Mesenchymal stem cell (in vitro differentiated cells and primary cell): ENCODE measurements at regions not wholly inside any gene's neighbourhood (a gene's known extent, or its start where the extent isn't known, plus 50 kb on each side); places are given as distances from the start of the nearest gene placed in this dataset.

Experiments used
- DNase-seq: peaks from one replicate; pipeline ENCODE4 v3.0.0-alpha.2; 2013
- H2AFZ ChIP-seq: one replicate; pipeline ENCODE4 v1.6.1; 2013; ENCODE audit warnings: low read depth, mild to moderate bottlenecking, control low read depth, inconsistent platforms, low read length, moderate library complexity
- H2AK5ac ChIP-seq: 2 replicates; pipeline ENCODE4 v1.6.1; 2013; ENCODE audit warnings: low read length, moderate library complexity, mild to moderate bottlenecking, inconsistent platforms; ENCODE audit not compliant: severe bottlenecking
- H2BK120ac ChIP-seq: one replicate; pipeline ENCODE4 v1.6.1; 2013; ENCODE audit warnings: low read depth, mild to moderate bottlenecking, inconsistent platforms, low read length, moderate library complexity
- H2BK12ac ChIP-seq, 2 experiments: one replicate each; pipeline ENCODE4 v1.6.1; 2013; ENCODE audit warnings: inconsistent platforms in 2 of 2, low read length in 2 of 2, mild to moderate bottlenecking in 2 of 2, moderate library complexity in 2 of 2, control low read depth in 1 of 2
- H2BK15ac ChIP-seq: one replicate; pipeline ENCODE4 v1.6.1; 2013; ENCODE audit warnings: mild to moderate bottlenecking, low read depth, inconsistent platforms; ENCODE audit not compliant: poor library complexity, severe bottlenecking
- H2BK5ac ChIP-seq: 2 replicates; pipeline ENCODE4 v1.6.1; 2013; ENCODE audit warnings: low read depth, mild to moderate bottlenecking, low read length, control low read depth, inconsistent platforms; ENCODE audit not compliant: poor library complexity, severe bottlenecking
- H3K14ac ChIP-seq, 2 experiments: one replicate each; pipeline ENCODE4 v1.6.1; 2013; ENCODE audit warnings: inconsistent platforms in 2 of 2, low read length in 2 of 2, control low read depth in 1 of 2, mild to moderate bottlenecking in 1 of 2, moderate library complexity in 1 of 2
- H3K18ac ChIP-seq, 2 experiments: one replicate each; pipeline ENCODE4 v1.6.1; 2013; ENCODE audit warnings: inconsistent platforms in 2 of 2, low read length in 2 of 2, control low read depth in 1 of 2, low read depth in 1 of 2, mild to moderate bottlenecking in 1 of 2
- H3K23ac ChIP-seq, 2 experiments: one replicate each; pipeline ENCODE4 v1.6.1; 2013; ENCODE audit warnings: inconsistent platforms in 2 of 2, low read length in 2 of 2, mild to moderate bottlenecking in 2 of 2, moderate library complexity in 2 of 2, control low read depth in 1 of 2
- H3K27ac ChIP-seq: 2 replicates; pipeline ENCODE4 v1.5.1; 2013; ENCODE audit warnings: mild to moderate bottlenecking, moderate library complexity, low read length, control low read depth, inconsistent platforms; ENCODE audit not compliant: poor library complexity, severe bottlenecking
- H3K27me3 ChIP-seq, 2 experiments: 2 replicates each; pipeline versions ENCODE4 v1.6.1 to v1.7.0; 2013; ENCODE audit warnings: low read length in 2 of 2, mild to moderate bottlenecking in 2 of 2, moderate library complexity in 2 of 2, control low read depth in 1 of 2, inconsistent platforms in 1 of 2; ENCODE audit not compliant: control insufficient read depth in 1 of 2, insufficient read depth in 1 of 2
- H3K36me3 ChIP-seq, 2 experiments: 2 replicates each; pipeline versions ENCODE4 v1.6.1 to v1.7.0; 2013; ENCODE audit warnings: low read length in 2 of 2, control low read depth in 1 of 2, inconsistent platforms in 1 of 2, low read depth in 1 of 2, mild to moderate bottlenecking in 1 of 2; ENCODE audit not compliant: insufficient read depth in 2 of 2, control insufficient read depth in 1 of 2
- H3K4ac ChIP-seq, 2 experiments: one replicate each; pipeline ENCODE4 v1.6.1; 2013; ENCODE audit warnings: inconsistent platforms in 2 of 2, low read length in 2 of 2, mild to moderate bottlenecking in 2 of 2, moderate library complexity in 2 of 2, control low read depth in 1 of 2, low read depth in 1 of 2
- H3K4me1 ChIP-seq: 2 replicates; pipeline ENCODE4 v1.6.1; 2013; ENCODE audit warnings: low read depth, low read length, control low read depth; ENCODE audit not compliant: control insufficient read depth, insufficient read depth
- H3K4me2 ChIP-seq: 2 replicates; pipeline ENCODE4 v1.6.1; 2013; ENCODE audit warnings: low read length, mild to moderate bottlenecking, inconsistent platforms; ENCODE audit not compliant: poor library complexity, severe bottlenecking
- H3K4me3 ChIP-seq, 2 experiments: 2 replicates each; pipeline versions ENCODE4 v1.5.1 to v1.7.0; 2013; ENCODE audit warnings: low read length in 2 of 2, mild to moderate bottlenecking in 2 of 2, control low read depth in 1 of 2, low read depth in 1 of 2; ENCODE audit not compliant: insufficient read depth in 1 of 2
- H3K79me1 ChIP-seq: replicated peaks from 2 replicates; pipeline ENCODE4 v1.6.1; 2013; ENCODE audit warnings: mild to moderate bottlenecking, control low read depth, low read length, inconsistent platforms; ENCODE audit not compliant: poor library complexity, severe bottlenecking
- H3K9ac ChIP-seq: 2 replicates; pipeline ENCODE4 v1.7.0; 2013; ENCODE audit warnings: mild to moderate bottlenecking, low read length, moderate library complexity
- H3K9me3 ChIP-seq: 2 replicates; pipeline ENCODE4 v1.7.0; 2013; ENCODE audit warnings: mild to moderate bottlenecking, low read length; ENCODE audit not compliant: control insufficient read depth
- H4K8ac ChIP-seq: one replicate; pipeline ENCODE4 v1.6.1; 2013; ENCODE audit warnings: inconsistent platforms, mild to moderate bottlenecking, low read length, moderate library complexity
- H4K91ac ChIP-seq: one replicate; pipeline ENCODE4 v1.6.1; 2013; ENCODE audit warnings: mild to moderate bottlenecking, low read length, inconsistent platforms
- WGBS: methylation state at CpG from one replicate; pipeline ENCODE4 v1.1.7; 2013; ENCODE audit warnings: mixed read lengths; 5-methylcytosine and 5-hydroxymethylcytosine counted together

- no peak overlapping the region for H3K23ac ChIP-seq
- no peak overlapping the region for H3K4me3 ChIP-seq
- H2AK5ac ChIP-seq: no peak overlapping the region
- no peak overlapping the region for H2BK5ac ChIP-seq
- peak; percentile 55 for DNase-seq
- H2AFZ ChIP-seq: no peak overlapping the region
- H4K91ac ChIP-seq: no peak overlapping the region
- no peaks in the 10 kb centered on the region for H3K27me3 ChIP-seq
- no peak overlapping the region for H3K27ac ChIP-seq
- no peaks in the 10 kb centered on the region for H3K36me3 ChIP-seq
- no peaks in the 10 kb centered on the region for H3K4me1 ChIP-seq
- no peak overlapping the region for H3K4me2 ChIP-seq
- H3K79me1 ChIP-seq: no peaks in the 10 kb centered on the region
- H3K14ac ChIP-seq: no peak overlapping the region
- H3K18ac ChIP-seq: no peak overlapping the region
- H4K8ac ChIP-seq: no peak overlapping the region
- no peak overlapping the region for H3K4ac ChIP-seq
- no CpG with 5 or more reads among the region's 1 CpG for whole genome bisulfite sequencing
- H3K9ac ChIP-seq: no peak overlapping the region
- H2BK15ac ChIP-seq: no peak overlapping the region
- H2BK120ac ChIP-seq: no peak overlapping the region
- no peaks in the 10 kb centered on the region for H3K9me3 ChIP-seq
- no peak overlapping the region for H2BK12ac ChIP-seq
These were observed 105.3 kb upstream of the BMP5 start for GRCh38 chr6:55980627-55981211.

DNA sequence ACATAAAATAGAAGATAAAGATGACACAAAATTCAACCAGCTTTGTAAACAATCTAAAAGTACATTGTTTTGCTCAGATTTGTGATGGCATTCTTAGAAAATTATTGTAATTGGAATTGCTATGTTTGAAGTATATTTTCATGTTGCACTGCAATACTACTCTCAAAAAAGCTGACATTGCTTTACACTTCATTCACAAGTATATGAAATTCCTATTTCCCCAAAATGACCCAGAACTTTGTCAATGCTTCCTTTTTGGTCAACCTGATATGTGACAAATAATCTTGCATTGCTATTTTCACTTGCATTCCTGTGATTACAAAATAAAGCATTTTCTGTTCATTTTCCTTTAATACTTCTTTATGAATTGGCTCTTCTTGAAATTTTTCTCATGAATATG is 104.1 kb upstream of the BMP5 start:
- no peak overlapping the region for H2BK12ac ChIP-seq
- no peak overlapping the region for H3K4me3 ChIP-seq
- H2BK120ac ChIP-seq: no peak overlapping the region

GRCh38 chr6:55977959-55978665 is 102.7 kb upstream of the BMP5 start:
- Histone ChIP-seq H3K9me3 (no peaks in the 10 kb centered on the region), H3K4ac (no peak overlapping the region), H3K4me1 (no peaks in the 10 kb centered on the region), H3K23ac (no peak overlapping the region), H3K27ac (no peak overlapping the region), H2BK120ac (no peak overlapping the region), H2BK5ac (no peak overlapping the region), H4K8ac (no peak overlapping the region), H3K9ac (no peak overlapping the region), H2BK12ac (no peak overlapping the region), H3K14ac (no peak overlapping the region), H3K36me3 (no peaks in the 10 kb centered on the region), H2AK5ac (no peak overlapping the region), H4K91ac (no peak overlapping the region), H3K27me3 (no peaks in the 10 kb centered on the region), H3K79me1 (no peaks in the 10 kb centered on the region), H2AFZ (no peak overlapping the region), H3K4me3 (no peak overlapping the region), H3K18ac (no peak overlapping the region), H3K4me2 (no peak overlapping the region), H2BK15ac (no peak overlapping the region)
- WGBS: 86% methylated on average over 1 of the region's 2 CpGs
- no peak for DNase-seq

More for the DNA sequence above, 104.1 kb upstream of the BMP5 start:
- H2AK5ac ChIP-seq: no peak overlapping the region
- no peak overlapping the region for H3K4ac ChIP-seq
- no peaks in the 10 kb centered on the region for H3K27me3 ChIP-seq
- no peak overlapping the region for H3K18ac ChIP-seq
- H3K79me1 ChIP-seq: no peaks in the 10 kb centered on the region
- H3K36me3 ChIP-seq: no peaks in the 10 kb centered on the region
- no peak overlapping the region for H3K4me2 ChIP-seq
- H3K9me3 ChIP-seq: no peaks in the 10 kb centered on the region
- no peak overlapping the region for H4K91ac ChIP-seq
- no peak for DNase-seq
- H4K8ac ChIP-seq: no peak overlapping the region
- H3K27ac ChIP-seq: no peak overlapping the region
- H3K23ac ChIP-seq: no peak overlapping the region
- no peaks in the 10 kb centered on the region for H3K4me1 ChIP-seq
- H2BK5ac ChIP-seq: no peak overlapping the region
- H2BK15ac ChIP-seq: no peak overlapping the region
- no peak overlapping the region for H3K14ac ChIP-seq
- H3K9ac ChIP-seq: no peak overlapping the region
- H2AFZ ChIP-seq: no peak overlapping the region

- WGBS: no CpG with 5 or more reads among the region's 1 CpG
- no peak overlapping the region for H4K8ac ChIP-seq
These were observed 99.3 kb upstream of the BMP5 start for GRCh38 chr6:55974688-55975087.

More at GRCh38 chr6:55974688-55975087, 99.3 kb upstream of the BMP5 start:
- Histone ChIP-seq H3K79me1 (no peaks in the 10 kb centered on the region), H2AFZ (no peak overlapping the region), H2BK120ac (no peak overlapping the region), H3K18ac (no peak overlapping the region), H3K4me1 (no peaks in the 10 kb centered on the region), H3K27ac (no peak overlapping the region), H3K36me3 (no peaks in the 10 kb centered on the region), H3K23ac (no peak overlapping the region), H3K9ac (no peak overlapping the region), H3K4me3 (no peak overlapping the region), H3K4ac (no peak overlapping the region), H2AK5ac (no peak overlapping the region), H2BK5ac (no peak overlapping the region), H3K27me3 (no peaks in the 10 kb centered on the region), H4K91ac (no peak overlapping the region), H2BK12ac (no peak overlapping the region), H3K4me2 (no peak overlapping the region), H3K14ac (no peak overlapping the region), H2BK15ac (no peak overlapping the region), H3K9me3 (no peaks in the 10 kb centered on the region)
- no peak for DNase-seq
